ENCODE measurements at regions not wholly inside any gene's neighbourhood (a gene's known extent, or its start where the extent isn't known, plus 50 kb on each side); places are given as distances from the start of the nearest gene placed in this dataset.
"Not testable (repeated sequence)": the region's sequence is repeated elsewhere in the genome, so short reads cannot be mapped to it uniquely, and the experiment has no call there.

- no peaks in the 10 kb centered on the region for H3K36me3 ChIP-seq (ENCODE audit: insufficient read depth, low read length, poor library complexity, severe bottlenecking)
- intact Hi-C loops (cut with micrococcal nuclease; ENCODE audit: unreplicated experiment): no loop called here
- BruUV-seq (replicated peaks): no TSS peak
- CTCF ChIA-PET: no interaction called here
- no peaks in the 10 kb centered on the region for H3K4me1 ChIP-seq (ENCODE audit: insufficient read depth, low read length, poor library complexity, severe bottlenecking)
- no peaks in the 10 kb centered on the region for H3K27me3 ChIP-seq (replicated peaks; ENCODE audit: insufficient read depth, low read depth, low read length, poor library complexity)
- H3K27ac ChIP-seq (ENCODE audit: low read depth, low read length, poor library complexity, severe bottlenecking): no peak overlapping the region
- H3K9me3 ChIP-seq (ENCODE audit: low read depth, low read length, poor library complexity, severe bottlenecking): peaks cover 16% of the 10 kb centered on the region
- no peak for TF ChIP-seq CTCF (conservative IDR thresholded peaks at IDR 0.05; ENCODE audit: low read depth, low read length)
- TF ChIP-seq EZH2 (IDR thresholded peaks at IDR 0.05; ENCODE audit: borderline replicate concordance, low read depth, low read length, poor library complexity, severe bottlenecking): no peak
- H3K4me3 ChIP-seq (ENCODE audit: low read depth, low read length, poor library complexity, severe bottlenecking): no peak overlapping the region
- DNase-seq (ENCODE audit: low spot score): no peak
- POLR2A ChIA-PET (ENCODE audit: low non-redundant PET): no interaction called here
Observed at GRCh38 chrX:143336261-143336660, 181.0 kb downstream of the SPANXN3 start.

- Histone ChIP-seq H3K27ac (ENCODE audit: low read depth, low read length, poor library complexity, severe bottlenecking) (no peak overlapping the region), H3K36me3 (ENCODE audit: insufficient read depth, low read length, poor library complexity, severe bottlenecking) (no peaks in the 10 kb centered on the region), H3K27me3 (replicated peaks; ENCODE audit: insufficient read depth, low read depth, low read length, poor library complexity) (no peaks in the 10 kb centered on the region), H3K9me3 (ENCODE audit: low read depth, low read length, poor library complexity, severe bottlenecking) (peaks cover 16% of the 10 kb centered on the region), H3K4me1 (ENCODE audit: insufficient read depth, low read length, poor library complexity, severe bottlenecking) (no peaks in the 10 kb centered on the region), H3K4me3 (ENCODE audit: low read depth, low read length, poor library complexity, severe bottlenecking) (no peak overlapping the region)
- TF ChIP-seq EZH2 (IDR thresholded peaks at IDR 0.05; ENCODE audit: borderline replicate concordance, low read depth, low read length, poor library complexity, severe bottlenecking) (no peak), CTCF (conservative IDR thresholded peaks at IDR 0.05; ENCODE audit: low read depth, low read length) (no peak)
- POLR2A ChIA-PET (ENCODE audit: low non-redundant PET): no interaction called here
- intact Hi-C loops (cut with micrococcal nuclease; ENCODE audit: unreplicated experiment): no loop called here
- DNase-seq (ENCODE audit: low spot score): no peak
- CTCF ChIA-PET: no interaction called here
- BruUV-seq (replicated peaks): no TSS peak
Observed at GRCh38 chrX:143319526-143319925, 197.7 kb downstream of the SPANXN3 start.

GRCh38 chrX:143318857-143319256, 198.4 kb downstream of the SPANXN3 start:
- H3K27ac ChIP-seq (ENCODE audit: low read depth, low read length, poor library complexity, severe bottlenecking); POLR2A ChIA-PET (ENCODE audit: low non-redundant PET); H3K4me1 ChIP-seq (ENCODE audit: insufficient read depth, low read length, poor library complexity, severe bottlenecking); BruUV-seq (replicated peaks); H3K4me3 ChIP-seq (ENCODE audit: low read depth, low read length, poor library complexity, severe bottlenecking); H3K27me3 ChIP-seq (replicated peaks; ENCODE audit: insufficient read depth, low read depth, low read length, poor library complexity); intact Hi-C loops (cut with micrococcal nuclease; ENCODE audit: unreplicated experiment); DNase-seq (ENCODE audit: low spot score); H3K36me3 ChIP-seq (ENCODE audit: insufficient read depth, low read length, poor library complexity, severe bottlenecking); CTCF ChIA-PET: not testable (repeated sequence)
- H3K9me3 ChIP-seq (ENCODE audit: low read depth, low read length, poor library complexity, severe bottlenecking): peaks cover 15% of the 10 kb centered on the region

- CTCF ChIA-PET: no interaction called here
Observed at GRCh38 chrX:143306991-143307937, 210.0 kb downstream of the SPANXN3 start.

More at GRCh38 chrX:143306991-143307937, 210.0 kb downstream of the SPANXN3 start:
- Histone ChIP-seq H3K27ac (ENCODE audit: low read depth, low read length, poor library complexity, severe bottlenecking) (no peak overlapping the region), H3K4me3 (ENCODE audit: low read depth, low read length, poor library complexity, severe bottlenecking) (no peak overlapping the region), H3K36me3 (ENCODE audit: insufficient read depth, low read length, poor library complexity, severe bottlenecking) (no peaks in the 10 kb centered on the region), H3K27me3 (replicated peaks; ENCODE audit: insufficient read depth, low read depth, low read length, poor library complexity) (no peaks in the 10 kb centered on the region), H3K9me3 (ENCODE audit: low read depth, low read length, poor library complexity, severe bottlenecking) (peaks cover 14% of the 10 kb centered on the region), H3K4me1 (ENCODE audit: insufficient read depth, low read length, poor library complexity, severe bottlenecking) (no peaks in the 10 kb centered on the region)
- BruUV-seq (replicated peaks): no TSS peak
- DNase-seq (ENCODE audit: low spot score): no peak
- no peak for TF ChIP-seq EZH2 (IDR thresholded peaks at IDR 0.05; ENCODE audit: borderline replicate concordance, low read depth, low read length, poor library complexity, severe bottlenecking)
- TF ChIP-seq CTCF (conservative IDR thresholded peaks at IDR 0.05; ENCODE audit: low read depth, low read length): no peak
- intact Hi-C loops (cut with micrococcal nuclease; ENCODE audit: unreplicated experiment): no loop called here
- POLR2A ChIA-PET (ENCODE audit: low non-redundant PET): no interaction called here

Measured in A673 (cell line).